ENCODE measurements at regions not wholly inside any gene's neighbourhood (a gene's known extent, or its start where the extent isn't known, plus 50 kb on each side); places are given as distances from the start of the nearest gene placed in this dataset.

DNA sequence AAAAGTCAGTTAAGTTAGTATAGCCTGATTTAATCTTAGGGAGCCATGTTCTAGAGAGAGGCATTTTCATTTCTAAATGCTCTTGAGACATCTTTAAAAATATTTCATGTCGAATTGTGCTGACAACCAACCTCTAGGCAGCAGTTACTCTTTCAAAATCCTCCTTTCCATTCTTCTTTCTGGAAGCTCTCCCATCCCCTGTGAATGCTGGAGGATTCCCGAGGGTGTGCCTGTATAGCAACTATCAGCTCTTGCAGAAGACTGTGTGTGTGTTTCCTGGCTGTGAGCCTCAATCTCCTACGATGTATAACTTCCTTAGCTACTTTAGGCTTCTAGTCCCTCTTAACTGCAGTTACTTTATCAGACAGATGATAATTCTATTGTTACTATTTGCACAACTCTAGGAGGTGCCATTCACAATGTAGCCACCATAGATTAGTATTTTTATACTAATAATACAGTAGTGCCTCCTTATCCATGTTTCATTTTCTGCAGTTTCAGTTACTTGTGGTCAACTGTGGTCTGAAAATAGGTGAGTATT is 250.3 kb downstream of the EDEM1 start:
- no peak overlapping the region for H3K4me3 ChIP-seq (ENCODE audit: low read length)
- no peaks in the 10 kb centered on the region for H3K27me3 ChIP-seq (ENCODE audit: control insufficient read depth, insufficient read depth, low read length)
- H3K36me3 ChIP-seq (ENCODE audit: control insufficient read depth, insufficient read depth, low read length): no peaks in the 10 kb centered on the region
- no peaks in the 10 kb centered on the region for H3K9me3 ChIP-seq (replicated peaks; ENCODE audit: control insufficient read depth, low read depth, low read length)
- no peaks in the 10 kb centered on the region for H3K4me1 ChIP-seq (ENCODE audit: control insufficient read depth, insufficient read depth, low read length)
- no peak overlapping the region for H3K27ac ChIP-seq (ENCODE audit: low read length)
- no peak for DNase-seq
- no CpG with 5 or more reads among the region's 3 CpGs for WGBS (ENCODE audit: insufficient coverage)

DNA sequence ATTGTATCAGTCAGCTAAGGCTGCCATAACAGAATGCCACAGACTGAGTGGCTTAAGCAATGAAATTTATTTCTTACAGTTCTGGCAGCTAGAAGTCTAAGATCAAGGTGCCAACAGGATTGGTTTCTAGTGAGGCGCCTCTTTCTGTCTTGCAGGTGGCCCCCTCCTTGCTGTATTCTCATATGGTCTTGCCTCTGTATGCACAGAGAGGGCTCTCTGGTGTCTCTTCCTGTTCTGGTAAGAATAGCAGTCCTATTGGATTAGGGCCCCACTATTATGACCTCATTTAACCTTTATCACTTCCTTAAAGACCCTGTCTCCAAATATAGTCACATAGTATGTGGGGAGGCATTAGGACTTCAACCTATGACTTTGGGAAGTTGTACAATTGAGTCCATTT is 253.9 kb downstream of the EDEM1 start:
- 100% methylated on average over 1 of the region's 1 CpG for WGBS (ENCODE audit: insufficient coverage)

DNA sequence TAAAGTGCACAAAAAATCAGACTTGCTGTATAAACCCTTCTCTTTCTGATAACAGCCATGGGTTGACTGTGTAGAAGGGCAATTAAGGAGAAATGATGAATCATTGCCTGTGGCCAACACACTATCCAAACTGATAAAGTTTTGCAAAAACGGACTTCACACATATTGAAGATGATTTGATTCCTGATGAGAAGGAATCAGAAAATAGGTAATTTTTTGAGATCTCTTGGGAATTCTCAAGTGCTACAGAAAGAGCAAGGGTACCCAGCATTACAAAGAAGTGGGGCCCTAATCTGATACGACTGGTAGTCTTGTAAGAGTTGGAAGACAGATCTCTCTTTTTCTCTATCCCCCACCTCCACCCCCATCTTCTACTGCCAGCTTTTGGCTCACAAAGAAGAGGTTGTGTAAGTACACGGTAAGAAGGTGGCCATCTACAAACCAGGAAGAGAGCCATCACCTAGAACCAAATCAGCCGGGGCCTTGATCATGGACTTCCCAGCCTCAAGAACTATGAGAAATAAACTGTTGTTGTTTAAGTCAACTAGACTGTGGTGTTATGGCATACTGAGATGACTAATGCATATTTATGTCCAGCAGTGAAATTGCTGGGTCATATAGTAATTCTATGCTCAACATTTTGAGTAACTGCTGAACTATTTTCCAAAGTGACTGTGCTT is 254.7 kb downstream of the EDEM1 start:
- no peak for DNase-seq
- no CpG with 5 or more reads among the region's 4 CpGs for WGBS (ENCODE audit: insufficient coverage)
- Histone ChIP-seq H3K9me3 (replicated peaks; ENCODE audit: control insufficient read depth, low read depth, low read length) (no peaks in the 10 kb centered on the region), H3K27me3 (ENCODE audit: control insufficient read depth, insufficient read depth, low read length) (no peaks in the 10 kb centered on the region), H3K4me1 (ENCODE audit: control insufficient read depth, insufficient read depth, low read length) (no peaks in the 10 kb centered on the region), H3K4me3 (ENCODE audit: low read length) (no peak overlapping the region), H3K27ac (ENCODE audit: low read length) (no peak overlapping the region), H3K36me3 (ENCODE audit: control insufficient read depth, insufficient read depth, low read length) (no peaks in the 10 kb centered on the region)

More for the DNA sequence above, 253.9 kb downstream of the EDEM1 start:
- no peak for DNase-seq
- no peaks in the 10 kb centered on the region for H3K9me3 ChIP-seq (replicated peaks; ENCODE audit: control insufficient read depth, low read depth, low read length)
- H3K27me3 ChIP-seq (ENCODE audit: control insufficient read depth, insufficient read depth, low read length): no peaks in the 10 kb centered on the region
- H3K4me1 ChIP-seq (ENCODE audit: control insufficient read depth, insufficient read depth, low read length): no peaks in the 10 kb centered on the region
- no peak overlapping the region for H3K4me3 ChIP-seq (ENCODE audit: low read length)
- no peaks in the 10 kb centered on the region for H3K36me3 ChIP-seq (ENCODE audit: control insufficient read depth, insufficient read depth, low read length)
- no peak overlapping the region for H3K27ac ChIP-seq (ENCODE audit: low read length)

- H3K27me3 ChIP-seq (ENCODE audit: control insufficient read depth, insufficient read depth, low read length): no peaks in the 10 kb centered on the region
- no peaks in the 10 kb centered on the region for H3K4me1 ChIP-seq (ENCODE audit: control insufficient read depth, insufficient read depth, low read length)
- no peaks in the 10 kb centered on the region for H3K9me3 ChIP-seq (replicated peaks; ENCODE audit: control insufficient read depth, low read depth, low read length)
- no peak for DNase-seq
- no peak overlapping the region for H3K27ac ChIP-seq (ENCODE audit: low read length)
- H3K4me3 ChIP-seq (ENCODE audit: low read length): no peak overlapping the region
- H3K36me3 ChIP-seq (ENCODE audit: control insufficient read depth, insufficient read depth, low read length): no peaks in the 10 kb centered on the region
These were observed 255.3 kb downstream of the EDEM1 start for GRCh38 chr3:5442786-5443138.

GRCh38 chr3:5444253-5444652 is 256.7 kb downstream of the EDEM1 start:
- Histone ChIP-seq H3K4me3 (ENCODE audit: low read length) (no peak overlapping the region), H3K36me3 (ENCODE audit: control insufficient read depth, insufficient read depth, low read length) (no peaks in the 10 kb centered on the region), H3K27me3 (ENCODE audit: control insufficient read depth, insufficient read depth, low read length) (no peaks in the 10 kb centered on the region), H3K9me3 (replicated peaks; ENCODE audit: control insufficient read depth, low read depth, low read length) (no peaks in the 10 kb centered on the region), H3K27ac (ENCODE audit: low read length) (no peak overlapping the region), H3K4me1 (ENCODE audit: control insufficient read depth, insufficient read depth, low read length) (no peaks in the 10 kb centered on the region)
- DNase-seq: no peak
- WGBS (ENCODE audit: insufficient coverage): no CpG with 5 or more reads among the region's 2 CpGs

GRCh38 chr3:5445676-5446201 is 258.2 kb downstream of the EDEM1 start:
- Histone ChIP-seq H3K4me3 (ENCODE audit: low read length) (no peak overlapping the region), H3K4me1 (ENCODE audit: control insufficient read depth, insufficient read depth, low read length) (no peaks in the 10 kb centered on the region), H3K27ac (ENCODE audit: low read length) (no peak overlapping the region), H3K9me3 (replicated peaks; ENCODE audit: control insufficient read depth, low read depth, low read length) (no peaks in the 10 kb centered on the region), H3K36me3 (ENCODE audit: control insufficient read depth, insufficient read depth, low read length) (no peaks in the 10 kb centered on the region), H3K27me3 (ENCODE audit: control insufficient read depth, insufficient read depth, low read length) (no peaks in the 10 kb centered on the region)
- WGBS (ENCODE audit: insufficient coverage): 100% methylated on average over 2 of the region's 5 CpGs
- DNase-seq: no peak

GRCh38 chr3:5448246-5448645 is 260.7 kb downstream of the EDEM1 start:
- no peak overlapping the region for H3K27ac ChIP-seq (ENCODE audit: low read length)
- DNase-seq: no peak
- no peaks in the 10 kb centered on the region for H3K9me3 ChIP-seq (replicated peaks; ENCODE audit: control insufficient read depth, low read depth, low read length)
- no peaks in the 10 kb centered on the region for H3K27me3 ChIP-seq (ENCODE audit: control insufficient read depth, insufficient read depth, low read length)
- no peaks in the 10 kb centered on the region for H3K4me1 ChIP-seq (ENCODE audit: control insufficient read depth, insufficient read depth, low read length)
- H3K4me3 ChIP-seq (ENCODE audit: low read length): no peak overlapping the region
- no CpG with 5 or more reads among the region's 5 CpGs for WGBS (ENCODE audit: insufficient coverage)
- no peaks in the 10 kb centered on the region for H3K36me3 ChIP-seq (ENCODE audit: control insufficient read depth, insufficient read depth, low read length)

DNA sequence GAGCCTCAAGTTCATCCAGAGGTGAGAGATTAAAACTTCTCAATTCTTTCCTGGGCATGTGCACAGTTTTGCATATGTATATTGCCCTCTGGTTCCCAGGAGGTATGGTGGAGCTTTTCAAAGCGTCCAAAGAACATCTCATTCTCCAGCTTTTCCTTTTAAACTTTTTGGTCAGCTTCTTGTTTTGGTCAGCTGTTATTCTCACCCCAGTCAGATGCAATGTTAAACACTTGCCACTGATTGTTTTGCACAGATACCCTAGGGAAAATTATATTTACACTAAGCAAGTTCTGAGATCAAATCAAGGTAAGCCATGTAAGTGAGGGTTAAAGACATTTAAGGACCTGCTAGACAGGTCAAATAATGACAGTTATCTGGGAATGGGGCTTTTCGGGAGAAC is 261.3 kb downstream of the EDEM1 start:
- Histone ChIP-seq H3K4me3 (ENCODE audit: low read length) (no peak overlapping the region), H3K4me1 (ENCODE audit: control insufficient read depth, insufficient read depth, low read length) (no peaks in the 10 kb centered on the region), H3K27ac (ENCODE audit: low read length) (no peak overlapping the region), H3K36me3 (ENCODE audit: control insufficient read depth, insufficient read depth, low read length) (no peaks in the 10 kb centered on the region), H3K9me3 (replicated peaks; ENCODE audit: control insufficient read depth, low read depth, low read length) (no peaks in the 10 kb centered on the region), H3K27me3 (ENCODE audit: control insufficient read depth, insufficient read depth, low read length) (no peaks in the 10 kb centered on the region)
- WGBS (ENCODE audit: insufficient coverage): no CpG with 5 or more reads among the region's 2 CpGs
- no peak for DNase-seq

DNA sequence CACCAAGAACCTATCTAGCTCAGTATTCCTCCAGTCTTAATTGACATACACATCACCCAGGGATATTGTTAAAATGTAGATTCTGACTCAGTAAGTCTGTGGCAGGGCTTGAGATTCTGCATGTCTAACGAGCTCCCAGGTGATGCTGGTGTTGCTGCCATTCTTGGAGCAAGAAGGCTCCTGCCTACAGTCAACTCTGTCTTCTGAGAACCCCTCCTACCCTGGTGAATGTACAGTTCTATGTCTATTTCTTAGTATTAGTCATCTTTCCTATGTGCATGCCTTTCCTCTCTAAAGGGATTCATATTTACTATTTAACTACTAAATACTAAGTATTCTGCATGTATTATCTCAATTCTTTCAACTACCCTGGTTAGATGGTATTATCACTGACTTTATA is 268.7 kb downstream of the EDEM1 start:
- Histone ChIP-seq H3K27me3 (ENCODE audit: control insufficient read depth, insufficient read depth, low read length) (no peaks in the 10 kb centered on the region), H3K4me1 (ENCODE audit: control insufficient read depth, insufficient read depth, low read length) (no peaks in the 10 kb centered on the region), H3K36me3 (ENCODE audit: control insufficient read depth, insufficient read depth, low read length) (no peaks in the 10 kb centered on the region), H3K4me3 (ENCODE audit: low read length) (no peak overlapping the region), H3K27ac (ENCODE audit: low read length) (no peak overlapping the region), H3K9me3 (replicated peaks; ENCODE audit: control insufficient read depth, low read depth, low read length) (no peaks in the 10 kb centered on the region)
- WGBS (ENCODE audit: insufficient coverage): no CpG with 5 or more reads among the region's 1 CpG
- no peak for DNase-seq

- H3K4me1 ChIP-seq (ENCODE audit: control insufficient read depth, insufficient read depth, low read length): no peaks in the 10 kb centered on the region
- DNase-seq: no peak
- no peaks in the 10 kb centered on the region for H3K36me3 ChIP-seq (ENCODE audit: control insufficient read depth, insufficient read depth, low read length)
- H3K9me3 ChIP-seq (replicated peaks; ENCODE audit: control insufficient read depth, low read depth, low read length): no peaks in the 10 kb centered on the region
- no peak overlapping the region for H3K4me3 ChIP-seq (ENCODE audit: low read length)
- no peak overlapping the region for H3K27ac ChIP-seq (ENCODE audit: low read length)
- no peaks in the 10 kb centered on the region for H3K27me3 ChIP-seq (ENCODE audit: control insufficient read depth, insufficient read depth, low read length)
These were observed 271.0 kb downstream of the EDEM1 start for GRCh38 chr3:5458526-5458925.

GRCh38 chr3:5462086-5462485 is 274.6 kb downstream of the EDEM1 start:
- no peaks in the 10 kb centered on the region for H3K4me1 ChIP-seq (ENCODE audit: control insufficient read depth, insufficient read depth, low read length)
- WGBS (ENCODE audit: insufficient coverage): no CpG with 5 or more reads among the region's 1 CpG
- no peak for DNase-seq
- no peaks in the 10 kb centered on the region for H3K36me3 ChIP-seq (ENCODE audit: control insufficient read depth, insufficient read depth, low read length)
- no peaks in the 10 kb centered on the region for H3K27me3 ChIP-seq (ENCODE audit: control insufficient read depth, insufficient read depth, low read length)
- no peaks in the 10 kb centered on the region for H3K9me3 ChIP-seq (replicated peaks; ENCODE audit: control insufficient read depth, low read depth, low read length)
- H3K4me3 ChIP-seq (ENCODE audit: low read length): no peak overlapping the region
- H3K27ac ChIP-seq (ENCODE audit: low read length): no peak overlapping the region

All from muscle of leg (tissue), 3 donors.